HUES48 (cell line): ENCODE measurements at regions not wholly inside any gene's neighbourhood (a gene's known extent, or its start where the extent isn't known, plus 50 kb on each side); places are given as distances from the start of the nearest gene placed in this dataset.
"Not testable (repeated sequence)": the region's sequence is repeated elsewhere in the genome, so short reads cannot be mapped to it uniquely, and the experiment has no call there.

Experiments
- H3K27ac ChIP-seq: one replicate; pipeline ENCODE4 v1.7.0; 2013; ENCODE audit warnings: low read depth, low read length, inconsistent platforms
- H3K27me3 ChIP-seq: 2 replicates; pipeline ENCODE4 v1.6.1; 2013; ENCODE audit warnings: mild to moderate bottlenecking, low read length; ENCODE audit not compliant: control insufficient read depth, insufficient read depth
- H3K36me3 ChIP-seq: 2 replicates; pipeline ENCODE4 v1.6.1; 2013; ENCODE audit warnings: low read length; ENCODE audit not compliant: control insufficient read depth, insufficient read depth
- H3K4me1 ChIP-seq: 2 replicates; pipeline ENCODE4 v1.6.1; 2013; ENCODE audit warnings: mild to moderate bottlenecking, low read length; ENCODE audit not compliant: control insufficient read depth, insufficient read depth
- H3K4me3 ChIP-seq: 2 replicates; pipeline ENCODE4 v1.5.1; 2013; ENCODE audit warnings: mild to moderate bottlenecking, low read depth, low read length
- H3K9ac ChIP-seq: 2 replicates; pipeline ENCODE4 v1.6.1; 2013; ENCODE audit warnings: mild to moderate bottlenecking, low read depth, low read length, moderate library complexity
- H3K9me3 ChIP-seq: 2 replicates; pipeline ENCODE4 v1.6.1; 2013; ENCODE audit warnings: low read length; ENCODE audit not compliant: control insufficient read depth, insufficient read depth

DNA sequence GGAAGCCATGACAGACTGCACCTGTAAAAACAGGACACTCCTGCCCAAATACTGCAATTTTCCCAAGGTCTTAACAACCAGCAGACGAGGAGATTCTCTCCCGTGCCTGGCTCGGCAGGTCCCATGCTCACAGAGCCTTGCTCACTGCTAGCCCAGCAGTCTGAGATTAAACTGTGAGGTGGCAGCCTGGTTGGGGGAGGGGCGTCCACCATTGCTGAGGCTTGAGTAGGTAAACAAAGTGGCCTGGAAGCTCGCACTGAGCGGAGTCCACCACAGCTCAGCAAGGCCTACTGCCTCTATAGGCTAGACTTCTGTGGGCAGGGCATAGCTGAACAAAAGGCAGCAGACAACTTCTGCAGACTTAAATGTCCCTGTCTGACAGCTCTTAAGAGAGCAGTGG, 80.3 kb downstream of the ANXA5 start:
- H3K9me3 ChIP-seq, H3K4me1 ChIP-seq, H3K9ac ChIP-seq, H3K27me3 ChIP-seq, H3K27ac ChIP-seq, H3K36me3 ChIP-seq, H3K4me3 ChIP-seq: not testable (repeated sequence)

DNA sequence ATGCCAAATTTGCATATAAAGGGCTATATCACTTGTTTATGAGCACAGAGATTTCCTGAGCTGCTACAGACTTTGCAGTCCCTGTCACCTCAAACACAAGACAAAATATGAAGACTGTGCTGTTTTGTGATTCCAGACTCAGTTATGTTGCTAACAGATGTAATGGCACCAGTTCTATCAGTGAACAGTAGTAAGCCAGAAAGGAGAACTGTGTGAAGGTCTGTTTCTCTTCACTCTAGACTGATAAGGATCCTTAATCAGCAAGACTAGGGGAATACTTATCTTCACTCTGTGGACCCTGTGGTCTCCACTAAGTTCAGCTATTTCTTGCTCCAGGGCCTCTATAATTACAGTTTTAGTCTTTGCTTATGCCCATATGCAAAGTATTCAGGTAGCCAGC, 82.7 kb downstream of the ANXA5 start:
- H3K27ac ChIP-seq = no peak overlapping the region
- H3K4me3 ChIP-seq = no peak overlapping the region
- no peaks in the 10 kb centered on the region for H3K9me3 ChIP-seq
- H3K9ac ChIP-seq = no peak overlapping the region
- no peaks in the 10 kb centered on the region for H3K27me3 ChIP-seq
- peaks cover 3% of the 10 kb centered on the region; the same call in 1 of the 2 replicates for H3K4me1 ChIP-seq
- no peaks in the 10 kb centered on the region for H3K36me3 ChIP-seq

GRCh38 chr4:121599049-121599448, 97.7 kb downstream of the ANXA5 start:
- H3K27ac ChIP-seq = no peak overlapping the region
- H3K27me3 ChIP-seq = no peaks in the 10 kb centered on the region

GRCh38 chr4:121597346-121597934, 99.3 kb downstream of the ANXA5 start:
- H3K27ac ChIP-seq = no peak overlapping the region
- H3K36me3 ChIP-seq = no peaks in the 10 kb centered on the region
- H3K4me1 ChIP-seq = no peaks in the 10 kb centered on the region
- no peak overlapping the region for H3K4me3 ChIP-seq
- no peaks in the 10 kb centered on the region for H3K9me3 ChIP-seq
- no peak overlapping the region for H3K9ac ChIP-seq
- H3K27me3 ChIP-seq = no peaks in the 10 kb centered on the region

More at GRCh38 chr4:121599049-121599448, 97.7 kb downstream of the ANXA5 start:
- Histone ChIP-seq H3K9ac (no peak overlapping the region), H3K4me1 (no peaks in the 10 kb centered on the region), H3K9me3 (no peaks in the 10 kb centered on the region), H3K4me3 (no peak overlapping the region), H3K36me3 (no peaks in the 10 kb centered on the region)

GRCh38 chr4:121594796-121595526, 101.8 kb downstream of the ANXA5 start:
- no peaks in the 10 kb centered on the region for H3K9me3 ChIP-seq
- H3K27me3 ChIP-seq = no peaks in the 10 kb centered on the region
- H3K4me3 ChIP-seq = no peak overlapping the region
- no peaks in the 10 kb centered on the region for H3K36me3 ChIP-seq
- no peak overlapping the region for H3K9ac ChIP-seq
- no peaks in the 10 kb centered on the region for H3K4me1 ChIP-seq
- no peak overlapping the region for H3K27ac ChIP-seq

DNA sequence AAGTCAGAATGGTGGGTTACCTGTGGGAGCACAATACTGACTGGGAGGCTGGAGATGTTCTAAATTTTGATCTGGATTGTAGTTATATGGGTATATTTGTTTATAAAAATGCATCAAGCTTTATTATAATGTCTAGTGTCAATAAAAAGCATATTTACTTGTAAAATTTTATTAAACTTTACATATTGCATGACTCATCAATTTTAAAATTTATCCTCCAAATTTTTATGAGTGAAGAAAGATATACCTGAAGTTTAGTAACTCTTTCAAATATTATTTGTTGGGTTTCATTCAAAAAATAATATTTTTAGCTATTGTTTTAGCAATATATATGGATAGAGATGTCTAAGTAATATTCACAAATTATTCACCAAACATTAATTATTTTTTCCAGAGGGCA, 103.0 kb downstream of the ANXA5 start:
- Histone ChIP-seq H3K9ac (no peak overlapping the region), H3K4me1 (no peaks in the 10 kb centered on the region), H3K27me3 (no peaks in the 10 kb centered on the region), H3K9me3 (no peaks in the 10 kb centered on the region), H3K27ac (no peak overlapping the region), H3K4me3 (no peak overlapping the region), H3K36me3 (no peaks in the 10 kb centered on the region)

DNA sequence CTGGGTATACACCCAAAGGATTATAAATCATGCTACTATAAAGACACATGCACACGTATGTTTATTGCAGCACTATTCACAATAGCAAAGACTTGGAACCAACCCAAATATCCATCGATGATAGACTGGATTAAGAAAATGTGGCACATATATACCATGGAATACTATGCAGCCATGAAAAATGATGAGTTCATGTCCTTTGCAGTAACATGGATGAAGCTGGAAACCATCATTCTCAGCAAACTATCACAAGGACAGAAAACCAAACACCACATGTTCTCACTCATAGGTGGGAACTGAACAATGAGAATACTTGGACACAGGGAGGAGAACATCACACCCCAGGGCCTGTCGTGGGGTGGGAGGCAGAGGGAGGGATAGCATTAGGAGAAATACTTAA, 104.5 kb downstream of the ANXA5 start:
- H3K9me3 ChIP-seq, H3K36me3 ChIP-seq, H3K27ac ChIP-seq, H3K9ac ChIP-seq, H3K4me1 ChIP-seq, H3K27me3 ChIP-seq, H3K4me3 ChIP-seq: not testable (repeated sequence)

DNA sequence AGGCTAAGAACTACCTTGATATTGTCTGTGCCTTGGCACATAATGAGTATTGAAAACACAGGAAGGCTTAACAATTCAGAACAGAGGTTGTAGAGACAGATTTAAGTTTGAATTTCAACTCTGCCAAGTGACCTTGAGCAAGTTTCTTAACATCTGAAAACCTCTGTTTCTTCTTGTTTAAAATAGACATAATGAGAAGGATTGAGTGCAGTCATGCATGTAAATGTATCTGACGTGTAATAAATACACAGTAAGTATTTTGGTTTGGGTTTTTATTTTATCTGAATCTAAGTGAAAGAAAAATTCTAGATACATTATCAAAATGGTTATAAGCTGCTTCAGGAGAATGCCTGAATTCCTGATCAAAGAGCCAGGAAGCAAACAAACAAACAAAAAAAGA, 111.9 kb downstream of the ANXA5 start:
- Histone ChIP-seq H3K9ac (no peak overlapping the region), H3K4me1 (peaks cover 2% of the 10 kb centered on the region), H3K4me3 (no peak overlapping the region), H3K9me3 (no peaks in the 10 kb centered on the region), H3K36me3 (no peaks in the 10 kb centered on the region), H3K27ac (no peak overlapping the region), H3K27me3 (no peaks in the 10 kb centered on the region)

- H3K36me3 ChIP-seq = no peaks in the 10 kb centered on the region
- H3K27ac ChIP-seq = no peak overlapping the region
- peaks cover 13% of the 10 kb centered on the region for H3K4me1 ChIP-seq
- H3K27me3 ChIP-seq = no peaks in the 10 kb centered on the region
- no peaks in the 10 kb centered on the region for H3K9me3 ChIP-seq
- H3K9ac ChIP-seq = no peak overlapping the region
- H3K4me3 ChIP-seq = no peak overlapping the region
These were observed 113.4 kb downstream of the ANXA5 start for GRCh38 chr4:121583396-121583795.

GRCh38 chr4:121582296-121582695, 114.5 kb downstream of the ANXA5 start:
- Histone ChIP-seq H3K9me3 (no peaks in the 10 kb centered on the region), H3K4me3 (no peak overlapping the region), H3K4me1 (peaks cover 13% of the 10 kb centered on the region), H3K9ac (no peak overlapping the region), H3K36me3 (no peaks in the 10 kb centered on the region), H3K27ac (no peak overlapping the region), H3K27me3 (no peaks in the 10 kb centered on the region)

DNA sequence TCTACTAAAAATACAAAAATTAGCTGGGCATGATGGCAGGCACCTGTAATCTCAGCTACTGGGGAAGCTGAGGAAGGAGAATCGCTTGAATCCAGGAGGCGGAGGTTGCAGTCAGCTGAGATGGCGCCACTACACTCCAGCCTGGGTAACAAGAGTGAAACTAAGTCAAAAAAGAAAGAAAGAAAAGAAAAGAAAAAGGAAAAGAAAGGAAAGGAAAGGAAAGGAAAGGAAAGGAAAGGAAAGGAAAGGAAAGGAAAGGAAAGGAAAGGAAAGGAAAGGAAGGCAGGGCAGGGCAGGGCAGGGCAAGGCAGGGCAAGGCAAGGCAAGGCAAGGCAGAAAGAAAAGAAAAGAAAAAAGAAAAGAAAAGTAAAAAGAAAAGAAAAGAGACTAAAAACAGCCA, 121.4 kb downstream of the ANXA5 start:
- not testable (repeated sequence) for H3K4me3 ChIP-seq, H3K9me3 ChIP-seq, H3K27me3 ChIP-seq, H3K27ac ChIP-seq, H3K36me3 ChIP-seq, H3K9ac ChIP-seq
- H3K4me1 ChIP-seq = peaks cover 13% of the 10 kb centered on the region
